ENCODE measurements at regions not wholly inside any gene's neighbourhood (a gene's known extent, or its start where the extent isn't known, plus 50 kb on each side); places are given as distances from the start of the nearest gene placed in this dataset.

DNA sequence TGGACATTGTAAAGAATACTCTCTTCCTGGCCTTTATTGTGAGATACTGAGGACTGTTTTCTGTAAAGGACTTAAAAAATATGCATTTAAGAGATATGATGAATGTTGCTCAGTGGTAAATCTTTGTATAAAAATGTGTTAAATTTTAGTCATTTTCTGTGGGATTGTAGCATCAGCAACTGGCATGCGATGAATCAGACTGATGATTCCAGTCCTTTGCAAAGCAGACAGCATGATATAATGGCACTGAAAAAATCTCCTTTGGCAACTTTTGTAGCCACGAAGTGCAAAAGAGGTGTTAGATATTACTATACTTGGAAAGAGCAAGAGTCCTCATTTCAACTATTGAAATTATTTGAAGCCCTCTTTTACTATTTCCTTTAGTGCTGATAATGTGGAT is 678.7 kb downstream of the PLCL1 start:
- DNase-seq (ENCODE audit: extremely low read depth in 1 of 4, low spot score in 3 of 4) (no peak), FAIRE-seq (no peak), ATAC-seq (no peak)
- intact Hi-C loops (cut with micrococcal nuclease) = no loop called here
- H4K20me1 ChIP-seq (replicated peaks; ENCODE audit: control insufficient read depth, insufficient read depth, low read length) = no peaks in the 10 kb centered on the region
- H3K79me2 ChIP-seq (ENCODE audit: control insufficient read depth, insufficient read depth, low read length) = no peaks in the 10 kb centered on the region
- H3K27ac ChIP-seq (ENCODE audit: extremely low read depth, low read depth, low read length) = no peak overlapping the region
- H3K27me3 ChIP-seq (ENCODE audit: control insufficient read depth in 2 of 2, insufficient read depth in 2 of 2, low read length in 2 of 2) = no peaks in the 10 kb centered on the region
- CTCF ChIA-PET (ENCODE audit: low intra/inter-chr PET ratio) = no interaction called here
- 0% methylated on average over 2 of the region's 2 CpGs for WGBS (ENCODE audit: insufficient coverage, low coverage, missing lambda C conversion rate)
- in situ Hi-C loops (cut with MboI) = no loop called here
- no peak overlapping the region for H3K4me3 ChIP-seq
- H2AFZ ChIP-seq (ENCODE audit: low read depth, low read length) = no peak overlapping the region
- H3K9ac ChIP-seq (ENCODE audit: insufficient read depth in 1 of 2, low read depth in 2 of 2, low read length in 2 of 2) = no peak overlapping the region
- H3K4me2 ChIP-seq (ENCODE audit: insufficient read depth, low read length) = no peak overlapping the region
- no peaks in the 10 kb centered on the region for H3K36me3 ChIP-seq (ENCODE audit: control insufficient read depth, insufficient read depth, low read length)
- BruUV-seq (replicated peaks) = no TSS peak
- no peaks in the 10 kb centered on the region for H3K9me3 ChIP-seq (replicated peaks; ENCODE audit: control insufficient read depth, insufficient read depth, low read depth, low read length)
- H3K4me1 ChIP-seq (replicated peaks in 1 of 2; ENCODE audit: control insufficient read depth in 2 of 2, insufficient read depth in 2 of 2, low read length in 2 of 2) = no peaks in the 10 kb centered on the region
- no peaks in the 10 kb centered on the region for H3K9me1 ChIP-seq (ENCODE audit: control insufficient read depth, insufficient read depth, low read length)
- POLR2A ChIA-PET = no interaction called here
- TF ChIP-seq, protein P1, sequence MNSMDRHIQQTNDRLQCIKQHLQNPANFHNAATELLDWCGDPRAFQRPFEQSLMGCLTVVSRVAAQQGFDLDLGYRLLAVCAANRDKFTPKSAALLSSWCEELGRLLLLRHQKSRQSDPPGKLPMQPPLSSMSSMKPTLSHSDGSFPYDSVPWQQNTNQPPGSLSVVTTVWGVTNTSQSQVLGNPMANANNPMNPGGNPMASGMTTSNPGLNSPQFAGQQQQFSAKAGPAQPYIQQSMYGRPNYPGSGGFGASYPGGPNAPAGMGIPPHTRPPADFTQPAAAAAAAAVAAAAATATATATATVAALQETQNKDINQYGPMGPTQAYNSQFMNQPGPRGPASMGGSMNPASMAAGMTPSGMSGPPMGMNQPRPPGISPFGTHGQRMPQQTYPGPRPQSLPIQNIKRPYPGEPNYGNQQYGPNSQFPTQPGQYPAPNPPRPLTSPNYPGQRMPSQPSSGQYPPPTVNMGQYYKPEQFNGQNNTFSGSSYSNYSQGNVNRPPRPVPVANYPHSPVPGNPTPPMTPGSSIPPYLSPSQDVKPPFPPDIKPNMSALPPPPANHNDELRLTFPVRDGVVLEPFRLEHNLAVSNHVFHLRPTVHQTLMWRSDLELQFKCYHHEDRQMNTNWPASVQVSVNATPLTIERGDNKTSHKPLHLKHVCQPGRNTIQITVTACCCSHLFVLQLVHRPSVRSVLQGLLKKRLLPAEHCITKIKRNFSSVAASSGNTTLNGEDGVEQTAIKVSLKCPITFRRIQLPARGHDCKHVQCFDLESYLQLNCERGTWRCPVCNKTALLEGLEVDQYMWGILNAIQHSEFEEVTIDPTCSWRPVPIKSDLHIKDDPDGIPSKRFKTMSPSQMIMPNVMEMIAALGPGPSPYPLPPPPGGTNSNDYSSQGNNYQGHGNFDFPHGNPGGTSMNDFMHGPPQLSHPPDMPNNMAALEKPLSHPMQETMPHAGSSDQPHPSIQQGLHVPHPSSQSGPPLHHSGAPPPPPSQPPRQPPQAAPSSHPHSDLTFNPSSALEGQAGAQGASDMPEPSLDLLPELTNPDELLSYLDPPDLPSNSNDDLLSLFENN (IDR thresholded peaks at IDR 0.05; ENCODE audit: low read depth in 2 of 2, low read length in 2 of 2) = no peak
- TF ChIP-seq, protein P2, sequence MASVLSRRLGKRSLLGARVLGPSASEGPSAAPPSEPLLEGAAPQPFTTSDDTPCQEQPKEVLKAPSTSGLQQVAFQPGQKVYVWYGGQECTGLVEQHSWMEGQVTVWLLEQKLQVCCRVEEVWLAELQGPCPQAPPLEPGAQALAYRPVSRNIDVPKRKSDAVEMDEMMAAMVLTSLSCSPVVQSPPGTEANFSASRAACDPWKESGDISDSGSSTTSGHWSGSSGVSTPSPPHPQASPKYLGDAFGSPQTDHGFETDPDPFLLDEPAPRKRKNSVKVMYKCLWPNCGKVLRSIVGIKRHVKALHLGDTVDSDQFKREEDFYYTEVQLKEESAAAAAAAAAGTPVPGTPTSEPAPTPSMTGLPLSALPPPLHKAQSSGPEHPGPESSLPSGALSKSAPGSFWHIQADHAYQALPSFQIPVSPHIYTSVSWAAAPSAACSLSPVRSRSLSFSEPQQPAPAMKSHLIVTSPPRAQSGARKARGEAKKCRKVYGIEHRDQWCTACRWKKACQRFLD (CRISPR knock-in tag; IDR thresholded peaks at IDR 0.05) = no peak
- TF ChIP-seq, protein P3, sequence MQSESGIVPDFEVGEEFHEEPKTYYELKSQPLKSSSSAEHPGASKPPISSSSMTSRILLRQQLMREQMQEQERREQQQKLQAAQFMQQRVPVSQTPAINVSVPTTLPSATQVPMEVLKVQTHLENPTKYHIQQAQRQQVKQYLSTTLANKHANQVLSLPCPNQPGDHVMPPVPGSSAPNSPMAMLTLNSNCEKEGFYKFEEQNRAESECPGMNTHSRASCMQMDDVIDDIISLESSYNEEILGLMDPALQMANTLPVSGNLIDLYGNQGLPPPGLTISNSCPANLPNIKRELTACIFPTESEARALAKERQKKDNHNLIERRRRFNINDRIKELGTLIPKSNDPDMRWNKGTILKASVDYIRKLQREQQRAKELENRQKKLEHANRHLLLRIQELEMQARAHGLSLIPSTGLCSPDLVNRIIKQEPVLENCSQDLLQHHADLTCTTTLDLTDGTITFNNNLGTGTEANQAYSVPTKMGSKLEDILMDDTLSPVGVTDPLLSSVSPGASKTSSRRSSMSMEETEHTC (IDR thresholded peaks at IDR 0.05) = no peak
- TF ChIP-seq CREB1 (IDR thresholded peaks at IDR 0.05) (no peak), CREB1 (CRISPR knock-in tag; IDR thresholded peaks at IDR 0.05) (no peak), PYGO2 (tag; IDR thresholded peaks at IDR 0.05) (no peak), CTBP1 (IDR thresholded peaks at IDR 0.05; ENCODE audit: borderline replicate concordance) (no peak), TRIM28 (IDR thresholded peaks at IDR 0.05) (no peak), ILF3 (IDR thresholded peaks at IDR 0.05; ENCODE audit: borderline replicate concordance) (no peak), MAFG (tag; conservative IDR thresholded peaks at IDR 0.05) (no peak), GABPA (tag; conservative IDR thresholded peaks at IDR 0.05; ENCODE audit: low read depth) (no peak), RHOXF2B (CRISPR knock-in tag; conservative IDR thresholded peaks at IDR 0.05) (no peak), ATF7 (IDR thresholded peaks at IDR 0.05) (no peak), ADNP (tag; IDR thresholded peaks at IDR 0.05) (no peak), SP2 (IDR thresholded peaks at IDR 0.05; ENCODE audit: extremely low read depth, low read depth, low read length, poor library complexity, severe bottlenecking) (no peak)
- TF ChIP-seq, protein P4, sequence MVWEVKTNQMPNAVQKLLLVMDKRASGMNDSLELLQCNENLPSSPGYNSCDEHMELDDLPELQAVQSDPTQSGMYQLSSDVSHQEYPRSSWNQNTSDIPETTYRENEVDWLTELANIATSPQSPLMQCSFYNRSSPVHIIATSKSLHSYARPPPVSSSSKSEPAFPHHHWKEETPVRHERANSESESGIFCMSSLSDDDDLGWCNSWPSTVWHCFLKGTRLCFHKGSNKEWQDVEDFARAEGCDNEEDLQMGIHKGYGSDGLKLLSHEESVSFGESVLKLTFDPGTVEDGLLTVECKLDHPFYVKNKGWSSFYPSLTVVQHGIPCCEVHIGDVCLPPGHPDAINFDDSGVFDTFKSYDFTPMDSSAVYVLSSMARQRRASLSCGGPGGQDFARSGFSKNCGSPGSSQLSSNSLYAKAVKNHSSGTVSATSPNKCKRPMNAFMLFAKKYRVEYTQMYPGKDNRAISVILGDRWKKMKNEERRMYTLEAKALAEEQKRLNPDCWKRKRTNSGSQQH (CRISPR knock-in tag; IDR thresholded peaks at IDR 0.05) = no peak
